Fibroblast of lung (primary cell): ENCODE measurements at regions not wholly inside any gene's neighbourhood (a gene's known extent, or its start where the extent isn't known, plus 50 kb on each side); places are given as distances from the start of the nearest gene placed in this dataset.

Source experiments
- CTCF ChIP-seq, 2 donors: IDR thresholded peaks in 1 of 2; conservative IDR thresholded peaks in 1 of 2; 1 replicate in 1 of 2; 2 replicates in 1 of 2; pipeline ENCODE4 v1.5.1; 2011 to 2012; ENCODE audit warnings: low read length in 2 of 2, control low read depth in 1 of 2, inconsistent platforms in 1 of 2, low read depth in 1 of 2, mild to moderate bottlenecking in 1 of 2
- EZH2 ChIP-seq: IDR thresholded peaks from 2 replicates; pipeline ENCODE4 v1.5.1; 2012; ENCODE audit warnings: low read length, control low read depth, mild to moderate bottlenecking; ENCODE audit errors: missing control alignments

- TF ChIP-seq EZH2 = no peak
- no peak for TF ChIP-seq CTCF (conservative IDR thresholded peaks at IDR 0.05 in 1 of 2, IDR thresholded peaks at IDR 0.05 in 1 of 2; ENCODE audit: low read depth in 1 of 2, low read length in 2 of 2)
These were observed 347.2 kb upstream of the WWC1 start for GRCh38 chr5:167944121-167944852.
